NCI-H2107 treated with DMSO at 0.1 percent for 48 hours (cell line): ENCODE measurements at regions not wholly inside any gene's neighbourhood (a gene's known extent, or its start where the extent isn't known, plus 50 kb on each side); places are given as distances from the start of the nearest gene placed in this dataset.

ENCODE experiments used
- DNase-seq: peaks from one replicate; lab custom pipeline; 2025; ENCODE audit not compliant: unreplicated experiment; lab: John Stamatoyannopoulos, UW

DNA sequence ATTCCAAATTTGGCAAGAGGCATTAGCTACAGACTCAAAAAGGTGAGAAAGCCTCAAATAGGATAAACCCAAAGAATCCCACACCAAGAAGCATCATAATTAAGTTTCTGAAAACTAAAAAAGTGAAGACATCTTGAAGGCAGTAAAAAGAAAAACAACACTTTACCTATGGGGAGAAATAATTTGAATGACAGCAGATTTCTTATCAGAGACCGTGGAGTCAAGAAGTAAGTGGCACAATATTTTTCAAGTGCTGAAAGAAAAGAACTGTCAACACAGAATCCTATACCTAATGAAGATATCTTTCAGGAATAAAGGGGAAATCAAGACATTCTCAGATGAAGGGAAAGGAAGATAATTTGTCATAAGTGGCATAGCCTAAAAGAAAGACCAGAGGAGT, 193.3 kb upstream of the CHD6 start:
- no peak for DNase-seq

DNA sequence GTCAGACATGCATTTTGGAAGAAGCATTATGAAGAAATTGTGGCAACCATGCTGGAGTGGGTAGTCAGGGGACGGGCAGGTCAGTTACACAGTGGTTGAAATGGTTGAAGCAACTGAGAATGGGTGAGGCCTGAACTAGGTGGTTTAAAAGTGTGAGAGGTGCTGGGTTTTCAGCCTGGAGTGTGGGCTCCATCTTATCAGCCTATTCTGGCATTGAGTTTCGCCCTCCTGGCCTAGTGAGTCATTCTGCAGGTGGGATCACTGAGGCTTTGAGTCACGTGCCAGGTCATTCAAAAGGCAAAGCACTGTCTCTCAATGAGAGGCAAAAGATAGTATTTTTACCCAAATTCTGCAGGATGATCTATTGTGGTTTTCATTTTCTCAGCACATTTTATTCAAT, 181.9 kb upstream of the CHD6 start:
- no peak for DNase-seq

DNA sequence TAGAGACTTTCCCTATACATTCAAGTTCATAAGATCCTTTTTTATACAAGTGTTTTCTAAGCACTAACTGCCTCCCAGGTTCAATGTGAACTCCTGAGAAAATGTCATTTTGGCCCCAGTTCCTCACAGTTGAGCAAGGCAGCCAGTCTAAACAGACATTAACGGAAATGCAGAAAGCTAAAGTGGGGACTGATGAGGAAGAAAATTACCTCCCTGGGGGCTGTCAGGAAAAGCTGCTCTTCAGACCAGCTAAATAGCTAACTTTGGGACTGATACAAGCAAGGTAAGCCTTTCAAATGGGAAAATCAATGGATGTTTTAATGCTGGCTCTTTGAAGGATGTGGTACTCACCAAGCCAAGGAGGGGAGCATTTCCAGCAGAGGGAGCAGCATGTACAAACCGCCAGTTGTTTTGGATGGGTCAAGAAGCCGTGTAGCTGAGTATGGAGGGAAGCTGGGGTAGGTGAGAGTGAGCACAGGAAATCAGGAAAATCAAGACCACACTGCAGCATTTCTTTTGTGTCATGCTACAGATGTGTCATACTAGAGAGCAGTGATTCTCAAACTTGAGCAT, 180.8 kb upstream of the CHD6 start:
- no peak for DNase-seq

DNA sequence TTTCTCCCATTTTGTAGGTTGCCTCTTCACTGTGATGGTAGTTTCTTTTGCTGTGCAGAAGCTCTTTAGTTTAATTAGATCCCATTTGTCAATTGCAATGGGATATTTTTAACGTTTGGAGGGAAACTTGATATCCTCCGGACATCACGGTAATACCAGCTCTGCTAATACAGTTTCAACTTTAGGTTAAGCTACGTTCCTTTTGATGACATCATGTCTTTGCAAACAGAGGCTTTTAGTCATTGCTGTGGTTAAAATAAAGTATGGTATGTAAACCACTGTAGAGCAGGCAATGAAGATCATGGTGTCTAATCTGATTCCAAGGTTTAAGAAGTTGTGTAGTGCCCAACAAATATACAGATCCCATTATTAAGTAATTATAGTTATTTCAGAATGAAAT, 168.0 kb upstream of the CHD6 start:
- DNase-seq: no peak

DNA sequence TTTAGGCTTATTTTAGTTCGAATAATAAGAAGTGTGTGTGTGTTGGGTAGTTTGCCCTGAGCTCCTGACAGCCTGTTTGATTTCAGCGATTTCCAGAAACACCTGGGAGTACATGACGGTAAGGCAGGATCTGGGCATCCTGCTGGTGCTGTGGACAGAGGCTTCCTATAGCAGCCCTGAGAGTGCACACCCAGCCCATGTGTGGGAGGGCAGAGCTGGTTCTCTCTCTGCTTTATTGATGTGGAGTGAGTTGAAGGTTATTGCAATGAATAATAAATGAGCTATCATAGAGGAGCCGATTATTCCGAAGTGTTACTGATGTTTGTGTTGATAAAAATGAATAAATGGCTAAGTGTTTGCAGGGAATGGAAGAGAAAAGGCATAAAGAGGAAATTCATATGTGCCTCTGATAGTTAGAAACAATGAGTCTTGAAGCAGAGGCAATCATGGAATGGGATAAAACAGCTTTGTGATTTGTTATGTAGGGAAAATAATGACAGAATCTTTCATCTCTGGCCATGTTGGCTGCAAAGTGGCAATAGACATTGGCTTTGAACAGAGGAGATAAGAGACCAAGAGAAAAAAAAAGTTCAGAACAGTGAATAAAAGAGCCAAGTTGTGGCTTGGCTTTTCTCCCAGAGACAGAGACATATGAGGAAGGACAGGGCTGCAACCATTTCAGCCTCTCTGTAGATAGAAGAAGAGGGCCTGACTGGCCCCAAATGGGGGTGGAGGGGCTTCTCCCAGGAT, 166.2 kb upstream of the CHD6 start:
- DNase-seq: no peak

DNA sequence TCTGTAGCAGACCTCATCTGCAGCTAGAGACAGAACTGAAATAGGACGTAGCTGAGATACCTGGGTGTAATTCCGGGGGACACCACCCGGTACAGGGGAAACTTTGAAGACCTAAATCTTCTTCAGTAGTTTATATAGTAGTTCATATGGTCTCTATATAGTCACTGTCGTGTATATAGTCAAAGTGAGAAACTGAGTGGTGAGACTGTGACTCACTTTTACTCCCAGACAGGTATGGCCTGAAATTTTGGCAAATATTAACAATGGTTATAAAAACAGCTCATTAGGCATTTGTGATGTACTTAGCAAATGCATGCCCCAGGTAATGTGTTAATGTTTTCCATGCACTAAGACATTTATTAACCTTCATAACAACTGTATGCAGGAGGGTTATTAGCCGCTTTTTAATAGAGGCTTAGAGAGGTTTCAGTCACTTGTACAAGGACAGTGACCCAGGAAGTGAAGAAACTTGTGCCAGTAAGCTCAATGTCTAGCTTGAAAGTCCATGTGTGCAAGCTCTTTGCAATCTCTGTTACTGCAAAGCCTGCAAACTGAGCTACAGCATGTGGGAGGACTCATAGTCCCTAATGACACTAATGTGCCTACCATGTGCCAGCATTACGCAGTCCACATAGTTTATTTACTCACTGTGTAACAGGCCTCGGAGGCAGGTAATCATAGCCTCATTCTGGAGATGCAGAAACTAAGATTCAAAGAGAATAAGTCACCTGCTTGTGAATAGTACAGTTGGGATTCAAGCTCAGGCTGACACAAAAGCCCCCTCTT, 165.4 kb upstream of the CHD6 start:
- no peak for DNase-seq

DNA sequence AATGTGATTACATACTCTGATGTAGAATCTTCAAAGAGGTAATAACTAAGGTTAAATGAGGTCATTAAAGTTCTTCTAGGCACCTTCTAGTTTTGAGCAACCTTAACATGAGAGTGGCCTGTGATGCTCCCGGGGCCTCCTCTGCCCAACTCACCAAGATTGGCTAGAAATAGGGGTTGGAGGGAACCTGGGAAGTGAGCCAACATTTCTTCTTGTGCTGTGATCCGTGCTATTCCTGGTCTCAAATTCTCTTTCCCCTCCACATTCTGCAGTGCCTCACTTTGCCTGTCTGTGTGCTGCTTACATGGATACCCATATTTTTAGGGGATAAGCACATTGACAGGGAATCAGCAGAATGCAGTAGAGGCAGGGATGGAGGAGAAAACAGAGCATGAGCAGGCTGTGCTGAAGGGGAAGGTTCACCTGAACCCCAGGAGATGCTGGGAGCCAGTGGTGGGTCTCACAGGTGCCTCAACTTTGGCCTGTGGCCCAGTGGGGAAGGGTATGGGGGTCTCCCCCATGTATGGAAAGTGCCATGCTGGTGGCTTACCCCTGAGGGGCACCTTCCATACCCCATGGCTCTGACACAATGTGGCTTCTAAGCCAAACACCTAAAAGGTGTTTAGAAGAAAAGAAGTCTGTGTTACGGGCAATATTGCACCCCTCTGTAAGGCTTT, 164.7 kb upstream of the CHD6 start:
- DNase-seq: no peak

DNA sequence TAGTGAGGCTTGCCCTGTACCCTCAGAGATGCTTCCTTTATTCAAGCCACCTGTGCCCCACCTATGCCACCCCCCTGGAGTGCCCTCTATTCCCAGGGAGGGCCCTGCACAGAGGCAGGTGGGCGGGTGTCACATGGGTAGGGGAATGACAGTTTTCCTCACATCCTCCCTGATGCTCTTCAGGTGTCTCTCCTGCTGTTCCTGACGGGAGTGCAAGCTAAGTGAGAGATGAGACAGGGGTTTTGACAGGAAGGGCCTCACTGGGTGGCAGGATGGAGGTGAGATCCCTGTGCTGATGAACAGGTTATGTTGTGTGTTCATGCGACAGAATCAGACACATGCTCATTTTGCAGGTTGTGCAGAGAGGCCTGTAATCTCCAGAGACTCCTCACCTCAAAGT, 164.1 kb upstream of the CHD6 start:
- DNase-seq: no peak

DNA sequence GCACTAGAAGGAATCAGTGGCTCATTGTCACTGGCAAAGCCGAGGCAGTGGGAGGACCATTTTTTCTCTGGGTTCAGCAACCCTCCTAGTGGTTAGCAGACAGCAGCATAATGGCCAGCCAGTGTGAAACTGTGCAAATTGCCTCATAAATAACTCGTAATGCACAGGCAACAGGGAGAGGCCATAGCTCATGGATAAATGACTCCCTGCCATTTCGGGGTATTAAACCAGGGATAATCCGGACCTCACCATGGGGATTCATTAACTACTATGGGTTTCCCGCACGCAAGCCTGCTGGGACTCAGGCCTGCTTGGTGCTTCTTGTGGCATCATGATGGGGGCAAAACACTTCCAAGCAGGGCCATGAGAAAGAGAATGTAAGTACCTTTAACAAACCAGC, 158.2 kb upstream of the CHD6 start:
- DNase-seq: no peak

DNA sequence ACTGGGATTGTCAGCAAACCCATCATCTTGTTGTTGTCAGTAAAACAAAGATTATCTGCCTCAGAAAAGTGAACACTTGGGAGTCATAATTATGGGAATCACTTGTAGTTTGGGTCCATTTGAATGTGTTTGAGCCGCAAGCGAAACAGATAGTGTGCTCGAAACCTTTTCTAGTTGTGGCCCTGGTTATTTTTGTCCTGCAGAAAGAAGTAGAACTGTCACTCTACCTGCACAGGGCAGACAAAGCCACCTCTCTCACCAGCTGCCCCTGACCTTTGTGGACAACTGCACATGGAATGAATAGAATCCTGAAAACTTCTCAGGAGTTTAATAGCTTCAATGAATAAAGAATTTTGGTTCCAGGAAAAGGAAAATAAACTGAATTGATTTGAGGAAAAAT, 156.1 kb upstream of the CHD6 start:
- no peak for DNase-seq

DNA sequence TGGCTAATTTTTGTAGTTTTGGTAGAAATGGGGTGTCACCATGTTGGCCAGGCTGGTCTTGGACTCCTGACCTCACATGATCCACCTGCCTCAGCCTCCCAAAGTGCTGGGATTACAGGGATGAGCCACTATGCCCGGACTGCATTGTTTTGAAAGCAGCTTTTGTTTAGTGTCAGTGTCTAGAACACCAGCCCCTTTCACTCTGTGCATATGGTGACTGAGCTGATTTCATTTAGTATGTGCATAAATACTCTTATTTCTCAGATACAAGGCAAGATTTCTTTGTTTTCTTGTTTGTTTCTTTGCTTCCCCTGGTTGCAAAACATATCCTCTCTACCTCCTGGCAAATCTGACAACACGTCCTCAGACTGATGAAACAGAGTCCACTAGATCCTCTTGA, 152.8 kb upstream of the CHD6 start:
- DNase-seq: no peak

DNA sequence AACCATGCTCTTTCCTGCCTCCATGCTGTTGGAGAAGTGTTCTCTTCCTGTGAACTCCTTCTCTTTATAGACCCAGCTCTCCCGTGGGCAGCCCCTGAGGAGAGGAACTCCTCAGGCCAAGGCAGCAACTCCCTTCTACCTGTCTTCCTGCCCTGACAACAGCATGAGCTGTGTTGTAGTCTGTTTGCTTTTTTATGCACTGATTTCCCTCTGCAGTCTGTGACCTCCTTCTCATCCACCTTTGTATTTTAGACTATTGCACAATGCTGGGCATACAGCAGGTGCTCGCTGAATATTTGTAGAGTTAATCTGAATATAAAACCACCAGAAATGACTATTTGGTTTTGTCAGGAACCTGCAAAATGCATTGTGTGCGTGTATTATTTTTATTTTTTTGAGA, 152.2 kb upstream of the CHD6 start:
- no peak for DNase-seq

DNA sequence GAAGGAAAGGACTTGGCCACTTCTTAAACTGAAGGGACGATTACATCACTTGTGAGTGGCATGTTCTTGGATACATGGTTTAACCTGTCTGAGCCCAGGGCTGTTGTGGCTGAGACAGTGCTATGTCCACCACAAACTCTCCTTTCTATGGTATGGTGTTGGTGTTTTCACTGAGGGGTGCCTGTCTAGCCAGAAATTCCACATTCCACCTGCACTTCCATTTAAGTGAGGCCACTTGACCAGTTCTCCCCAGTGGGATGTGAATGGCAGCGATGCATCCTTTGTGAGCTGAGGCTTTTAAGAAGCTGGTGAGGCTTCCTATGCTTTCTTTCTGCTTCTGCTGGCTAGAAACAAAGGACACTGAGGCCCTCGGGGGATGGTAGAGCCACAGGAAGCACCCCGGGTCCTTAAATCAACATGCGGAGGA, 151.4 kb upstream of the CHD6 start:
- no peak for DNase-seq

DNA sequence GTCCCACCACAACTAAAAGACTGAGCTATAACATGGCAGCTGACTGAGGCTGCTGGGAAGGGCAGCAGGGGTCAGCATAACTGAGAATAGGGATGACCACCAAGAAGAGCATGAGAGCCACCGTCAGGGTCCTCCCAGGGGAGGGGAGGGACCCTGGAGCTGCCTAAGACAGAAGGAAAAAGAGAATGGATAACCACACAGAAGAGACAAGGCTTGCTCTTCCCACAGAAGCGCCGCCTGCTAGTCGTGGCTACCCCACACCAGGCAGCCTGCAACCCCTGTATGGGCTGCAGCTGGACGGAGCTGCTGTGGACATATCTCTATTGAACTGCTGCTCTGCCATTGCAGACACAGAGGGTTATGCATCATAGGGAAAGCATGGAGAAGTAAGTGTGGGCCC, 132.0 kb upstream of the CHD6 start:
- DNase-seq: no peak

DNA sequence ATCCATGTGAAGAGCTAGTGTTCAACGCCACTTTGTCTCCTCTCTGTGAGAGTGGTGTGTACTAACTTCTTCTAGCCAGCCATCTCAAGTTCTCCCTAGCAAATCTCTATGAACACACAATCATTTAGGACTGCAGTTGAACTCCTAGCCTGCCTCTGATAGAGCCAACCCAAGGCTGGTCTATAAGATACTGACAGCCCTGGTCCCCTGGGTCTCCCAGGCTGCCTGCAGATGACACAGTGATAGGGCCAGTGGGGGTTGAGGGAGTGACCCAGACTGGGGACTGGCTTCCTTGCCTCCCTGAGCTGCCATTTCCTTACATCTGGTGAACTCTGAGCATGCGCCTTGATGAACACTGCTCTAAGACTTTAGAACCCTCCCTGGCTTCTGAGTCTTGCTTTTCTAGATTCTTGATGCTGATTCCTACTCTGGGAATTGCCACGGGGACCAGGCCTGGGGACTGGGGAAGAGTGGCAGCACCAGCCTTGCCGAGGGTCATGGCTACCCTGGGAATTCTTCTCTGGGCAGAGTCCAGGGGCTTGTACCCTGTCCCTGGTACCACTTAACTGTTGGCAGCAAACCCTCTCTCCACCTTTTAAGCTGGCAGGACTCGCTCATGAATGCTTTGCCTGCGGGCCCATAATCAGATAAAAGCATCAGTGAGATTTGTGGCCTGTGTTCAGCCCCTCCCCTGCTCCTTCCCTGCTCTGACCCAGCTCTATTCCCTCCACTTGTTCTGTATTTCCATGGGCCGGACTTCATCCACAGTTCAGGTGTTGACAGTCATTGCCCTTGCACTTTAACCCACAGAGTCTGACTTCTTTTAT, 130.8 kb upstream of the CHD6 start:
- DNase-seq: no peak

DNA sequence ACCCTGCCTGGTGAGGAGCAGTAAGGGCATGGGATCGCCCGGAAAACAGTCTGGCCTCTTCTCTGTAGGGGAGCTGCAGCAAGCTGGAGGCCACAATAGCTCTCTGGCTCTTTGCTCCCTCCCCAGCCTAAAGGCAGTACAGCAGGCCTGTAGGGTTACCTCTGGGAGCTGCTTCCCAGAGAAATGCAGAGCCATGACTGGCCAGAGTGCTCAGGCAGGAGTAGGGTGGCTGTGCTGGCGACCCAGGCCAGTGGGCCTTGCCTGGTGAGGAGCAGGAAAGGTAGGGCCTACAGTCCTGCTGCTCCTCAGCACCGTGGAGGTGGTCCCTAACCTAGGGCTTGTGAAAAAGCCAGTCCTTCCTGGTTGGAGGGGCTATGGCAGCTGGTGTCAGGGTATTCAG, 129.9 kb upstream of the CHD6 start:
- no peak for DNase-seq

DNA sequence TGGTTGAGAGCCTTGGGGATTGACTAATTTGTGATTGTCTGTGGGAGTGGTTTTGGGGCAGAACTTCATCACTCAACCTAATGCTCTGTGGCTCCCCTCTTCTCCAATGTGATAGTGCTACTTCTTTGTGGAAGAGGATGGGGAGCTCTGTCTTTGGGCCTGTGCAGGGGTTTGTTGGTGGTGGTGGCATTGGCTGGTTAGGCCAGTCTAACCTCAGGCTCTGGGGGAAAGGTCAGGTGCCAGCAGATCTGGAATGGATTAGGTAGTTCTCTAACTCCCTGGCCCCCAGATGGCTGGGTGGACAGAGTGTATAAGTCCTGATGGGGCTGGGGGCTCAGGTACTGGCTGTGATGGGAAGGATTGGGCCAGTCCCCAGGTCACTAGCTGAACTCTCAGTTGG, 129.0 kb upstream of the CHD6 start:
- DNase-seq: no peak

DNA sequence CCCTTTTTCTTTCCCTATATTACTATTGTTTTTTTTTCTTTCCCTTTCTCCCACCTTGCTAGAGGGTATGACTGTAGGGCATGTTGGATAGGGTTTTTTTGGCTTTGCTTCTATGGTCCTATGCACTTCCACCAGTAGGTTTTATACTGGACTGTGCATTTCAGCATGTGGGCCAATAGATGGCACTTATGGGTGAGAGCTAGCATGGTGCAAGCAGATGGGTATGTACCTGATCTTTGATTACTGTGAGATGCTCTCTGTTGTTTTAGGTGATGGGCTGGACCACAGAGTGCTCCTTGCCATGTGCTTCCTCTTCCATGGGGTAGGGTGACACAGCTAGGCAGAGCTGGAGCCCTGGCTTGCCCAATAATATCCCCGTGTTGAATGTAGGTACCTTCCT, 128.5 kb upstream of the CHD6 start:
- no peak for DNase-seq

DNA sequence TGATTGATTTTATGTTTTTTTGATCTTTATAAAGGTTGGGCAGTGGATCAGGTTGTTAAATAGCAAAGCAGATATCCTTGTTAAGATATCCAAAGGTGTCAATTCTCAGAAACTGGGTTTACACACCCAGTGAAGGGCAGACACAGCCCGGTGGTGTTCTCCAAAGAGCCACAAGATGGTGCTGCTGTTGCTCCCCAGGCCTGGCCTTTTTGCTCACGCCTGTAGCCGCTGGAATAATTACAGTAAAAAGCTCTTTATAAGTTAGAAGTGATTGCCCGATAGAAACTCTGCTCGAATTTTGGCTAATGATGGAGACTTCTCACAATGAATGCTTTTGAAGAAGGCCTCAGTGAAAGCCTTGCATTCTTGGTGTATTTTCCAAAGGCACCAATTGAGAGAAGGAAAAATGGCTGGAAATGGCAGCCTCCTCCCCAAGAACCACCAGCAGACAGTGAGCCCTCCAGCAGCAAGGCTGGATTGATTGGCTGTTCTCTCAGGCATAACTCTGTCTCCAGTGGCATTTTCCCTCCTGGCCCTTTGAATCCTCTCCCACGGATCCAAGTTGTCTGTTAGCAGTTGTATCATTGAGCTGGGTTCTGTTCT, 120.5 kb upstream of the CHD6 start:
- DNase-seq: no peak

DNA sequence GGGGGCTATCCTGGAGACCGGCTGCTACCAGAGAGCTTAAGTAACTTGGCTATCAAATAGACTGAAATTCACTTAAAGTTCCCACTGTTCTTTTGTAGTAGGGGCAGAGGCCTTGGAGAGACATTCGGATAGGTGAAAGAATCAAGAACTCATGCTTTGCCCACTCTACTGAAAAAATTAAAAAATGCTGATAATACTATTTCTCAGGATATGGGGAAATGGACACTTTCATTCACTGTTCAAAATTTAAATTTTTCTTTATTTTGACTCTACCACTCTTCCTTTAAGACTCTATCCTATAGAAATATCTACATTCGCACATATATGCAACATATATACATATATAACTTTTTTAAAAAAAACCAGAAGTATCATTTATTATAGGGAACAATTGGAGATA, 117.8 kb upstream of the CHD6 start:
- no peak for DNase-seq
